ENCODE measurements at regions not wholly inside any gene's neighbourhood (a gene's known extent, or its start where the extent isn't known, plus 50 kb on each side); places are given as distances from the start of the nearest gene placed in this dataset.

DNA sequence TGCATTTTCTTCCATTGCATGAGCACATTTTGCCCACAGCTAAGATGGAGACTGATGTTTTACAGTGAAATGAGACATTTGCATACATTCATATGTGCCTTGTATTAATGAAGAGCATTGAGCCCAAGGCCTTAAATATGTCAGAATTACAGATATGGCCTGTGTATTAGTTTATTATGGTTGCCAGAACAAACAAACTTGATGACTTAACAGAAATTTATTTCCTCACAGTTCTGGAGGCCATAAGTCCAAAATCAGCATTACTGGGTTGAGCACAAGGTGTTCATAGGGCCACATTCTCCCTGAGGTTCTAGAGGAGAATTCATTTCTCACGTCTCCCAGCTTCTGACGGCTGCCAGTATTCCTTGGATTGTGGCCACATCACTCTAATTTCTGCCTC is 302.6 kb upstream of the TGFBR2 start:
- TF ChIP-seq, protein P1, sequence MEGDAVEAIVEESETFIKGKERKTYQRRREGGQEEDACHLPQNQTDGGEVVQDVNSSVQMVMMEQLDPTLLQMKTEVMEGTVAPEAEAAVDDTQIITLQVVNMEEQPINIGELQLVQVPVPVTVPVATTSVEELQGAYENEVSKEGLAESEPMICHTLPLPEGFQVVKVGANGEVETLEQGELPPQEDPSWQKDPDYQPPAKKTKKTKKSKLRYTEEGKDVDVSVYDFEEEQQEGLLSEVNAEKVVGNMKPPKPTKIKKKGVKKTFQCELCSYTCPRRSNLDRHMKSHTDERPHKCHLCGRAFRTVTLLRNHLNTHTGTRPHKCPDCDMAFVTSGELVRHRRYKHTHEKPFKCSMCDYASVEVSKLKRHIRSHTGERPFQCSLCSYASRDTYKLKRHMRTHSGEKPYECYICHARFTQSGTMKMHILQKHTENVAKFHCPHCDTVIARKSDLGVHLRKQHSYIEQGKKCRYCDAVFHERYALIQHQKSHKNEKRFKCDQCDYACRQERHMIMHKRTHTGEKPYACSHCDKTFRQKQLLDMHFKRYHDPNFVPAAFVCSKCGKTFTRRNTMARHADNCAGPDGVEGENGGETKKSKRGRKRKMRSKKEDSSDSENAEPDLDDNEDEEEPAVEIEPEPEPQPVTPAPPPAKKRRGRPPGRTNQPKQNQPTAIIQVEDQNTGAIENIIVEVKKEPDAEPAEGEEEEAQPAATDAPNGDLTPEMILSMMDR (IDR thresholded peaks at IDR 0.05) = no peak
- no peak for TF ChIP-seq POLR2A (IDR thresholded peaks at IDR 0.05)
